ENCODE measurements at regions not wholly inside any gene's neighbourhood (a gene's known extent, or its start where the extent isn't known, plus 50 kb on each side); places are given as distances from the start of the nearest gene placed in this dataset.

- no peak for TF ChIP-seq JUNB (IDR thresholded peaks at IDR 0.05; ENCODE audit: unreplicated experiment)
- no peak for TF ChIP-seq ZNF114 (CRISPR knock-in tag; IDR thresholded peaks at IDR 0.05)
- no peak for TF ChIP-seq EZH2phosphoT487 (IDR thresholded peaks at IDR 0.05; ENCODE audit: unreplicated experiment)
- TF ChIP-seq CTCF (conservative IDR thresholded peaks at IDR 0.05; ENCODE audit: low read depth in 2 of 2): no peak
- TF ChIP-seq EZH2 (IDR thresholded peaks at IDR 0.05; ENCODE audit: low read depth, unreplicated experiment): no peak
- no peak for TF ChIP-seq NANOG (IDR thresholded peaks at IDR 0.05; ENCODE audit: borderline replicate concordance)
- no peak for TF ChIP-seq POLR2AphosphoS5 (IDR thresholded peaks at IDR 0.05; ENCODE audit: low read depth)
These were observed 296.7 kb upstream of the USP25 start (continued) for GRCh38 chr21:15433091-15433490.

- Mint-ChIP-seq H3K4me3 (no peak overlapping the region), H3K9me3 (peaks cover 3% of the 10 kb centered on the region; the same call in 2 of the 3 replicates), H3K27me3 (ENCODE audit: insufficient read depth, low read depth, poor library complexity) (no peaks in the 10 kb centered on the region), H3K36me3 (ENCODE audit: low read depth) (peaks cover 6% of the 10 kb centered on the region; the same call in 1 of the 3 replicates), H3K27ac (no peak overlapping the region), H3K4me1 (peaks cover 14% of the 10 kb centered on the region; the same call in 2 of the 3 replicates)
- Histone ChIP-seq H4K20me1 (replicated peaks; ENCODE audit: insufficient read depth) (no peaks in the 10 kb centered on the region), H3K9me2 (ENCODE audit: insufficient read depth) (peaks cover 10% of the 10 kb centered on the region; the same call in 1 of the 2 replicates), H2AFZ (no peak overlapping the region), H3F3A (replicated peaks; ENCODE audit: low read depth) (no peaks in the 10 kb centered on the region), H3K4me2 (no peak overlapping the region), H3K27ac (ENCODE audit: low read depth) (no peak overlapping the region), H3K4me1 (ENCODE audit: insufficient read depth) (no peaks in the 10 kb centered on the region; the same call in 1 of the 2 replicates), H3K27me3 (ENCODE audit: insufficient read depth) (no peaks in the 10 kb centered on the region), H3K79me2 (replicated peaks; ENCODE audit: insufficient read depth) (no peaks in the 10 kb centered on the region), H3K36me3 (ENCODE audit: insufficient read depth) (no peaks in the 10 kb centered on the region), H3K4me3 (no peak overlapping the region)
- ATAC-seq (no peak), DNase-seq (ENCODE audit: low spot score) (no peak)
- TF ChIP-seq JUNB (IDR thresholded peaks at IDR 0.05; ENCODE audit: unreplicated experiment): no peak
- TF ChIP-seq POLR2AphosphoS5 (IDR thresholded peaks at IDR 0.05; ENCODE audit: low read depth): no peak
- no peak for TF ChIP-seq ZNF331 (CRISPR knock-in tag; IDR thresholded peaks at IDR 0.05; ENCODE audit: low read depth)
- TF ChIP-seq REST (IDR thresholded peaks at IDR 0.05; ENCODE audit: unreplicated experiment): no peak
- TF ChIP-seq EZH2 (IDR thresholded peaks at IDR 0.05; ENCODE audit: low read depth, unreplicated experiment): no peak
- TF ChIP-seq NANOG (IDR thresholded peaks at IDR 0.05; ENCODE audit: borderline replicate concordance): no peak
- TF ChIP-seq EZH2phosphoT487 (IDR thresholded peaks at IDR 0.05; ENCODE audit: unreplicated experiment): no peak
- no peak for TF ChIP-seq CREB1 (CRISPR knock-in tag; IDR thresholded peaks at IDR 0.05; ENCODE audit: low read depth)
- TF ChIP-seq CTCF (conservative IDR thresholded peaks at IDR 0.05; ENCODE audit: low read depth in 2 of 2): no peak
These were observed 295.4 kb upstream of the USP25 start for GRCh38 chr21:15434163-15434905.

All from GM23338 (cell line).